SU-DHL-6 (cell line): ENCODE measurements at regions not wholly inside any gene's neighbourhood (a gene's known extent, or its start where the extent isn't known, plus 50 kb on each side); places are given as distances from the start of the nearest gene placed in this dataset.

Experiments
- H2AFZ ChIP-seq: fragments of 200-600 bp; sonication (generic); 2 replicates; pipeline ENCODE4 v1.6.1; 2014; ENCODE audit warnings: low read depth, mild to moderate bottlenecking, moderate library complexity, mixed read lengths, antibody characterized with exemption, low read length; ENCODE audit not compliant: severe bottlenecking
- H3F3A ChIP-seq: fragments of 200-600 bp; shearing (Covaris generic); 2 replicates; pipeline ENCODE4 v1.6.0; 2016; ENCODE audit warnings: antibody characterized with exemption, mild to moderate bottlenecking; ENCODE audit not compliant: insufficient read depth
- H3K27ac ChIP-seq: fragments of 200-600 bp; sonication (generic); 2 replicates; pipeline ENCODE4 v1.5.1; 2016; ENCODE audit warnings: low read depth, mild to moderate bottlenecking, low read length, moderate library complexity, mixed read lengths
- H3K27me3 ChIP-seq: fragments of 200-600 bp; sonication (generic), shearing (Covaris generic); 2 replicates; pipeline ENCODE4 v1.6.0; 2014; ENCODE audit warnings: mild to moderate bottlenecking, low read length
- H3K36me3 ChIP-seq: fragments of 200-600 bp; sonication (generic); 2 replicates; pipeline ENCODE4 v1.6.1; 2014; ENCODE audit warnings: mild to moderate bottlenecking, low read length, mixed read lengths
- H3K4me2 ChIP-seq: fragments of 300-600, 200-600 bp; shearing (Covaris generic), sonication (generic); 2 replicates; pipeline ENCODE4 v1.6.0; 2014; ENCODE audit warnings: low read length, low read depth, mild to moderate bottlenecking; ENCODE audit not compliant: poor library complexity, severe bottlenecking
- H3K4me3 ChIP-seq: fragments of 200-600 bp; sonication (generic); 2 replicates; pipeline ENCODE4 v1.5.1; 2014; ENCODE audit warnings: antibody characterized with exemption, low read length, mild to moderate bottlenecking, mixed read lengths; ENCODE audit not compliant: insufficient read depth, poor library complexity, severe bottlenecking
- H3K79me2 ChIP-seq: fragments of 200-600 bp; sonication (generic); 2 replicates; pipeline ENCODE4 v1.6.1; 2014; ENCODE audit warnings: mild to moderate bottlenecking, low read length, moderate library complexity; ENCODE audit not compliant: insufficient read depth
- H3K9ac ChIP-seq: fragments of 200-600 bp; sonication (generic); 2 replicates; pipeline ENCODE4 v1.7.0; 2014; ENCODE audit warnings: mild to moderate bottlenecking, low read length
- H3K9me2 ChIP-seq: fragments of 200-600 bp; sonication (generic); replicated peaks from 2 replicates; pipeline ENCODE4 v1.6.1; 2014; ENCODE audit warnings: low read length; ENCODE audit not compliant: insufficient read depth
- H3K9me3 ChIP-seq: fragments of 200-600 bp; sonication (generic); 2 replicates; pipeline ENCODE4 v1.6.1; 2014; ENCODE audit warnings: low read length, mixed read lengths; ENCODE audit not compliant: insufficient read depth
- H4K20me1 ChIP-seq: fragments of 200-600 bp; sonication (generic); 2 replicates; pipeline ENCODE4 v1.6.1; 2014; ENCODE audit warnings: low read depth, mild to moderate bottlenecking, antibody characterized with exemption, low read length, moderate library complexity, mixed read lengths
- EZH2phosphoT487 ChIP-seq: fragments of 200-600 bp; sonication (generic), shearing (Covaris generic); conservative IDR thresholded peaks from 2 replicates; pipeline ENCODE4 v1.6.1; 2018; ENCODE audit warnings: mild to moderate bottlenecking, antibody characterized with exemption, low read length, moderate library complexity, mixed read lengths
- TF ChIP-seq, protein P1 (sequence below): fragments of 200-600 bp; sonication (generic); IDR thresholded peaks from one replicate; pipeline ENCODE4 v1.5.1; 2017; ENCODE audit warnings: antibody characterized with exemption, mild to moderate bottlenecking, low read length, moderate library complexity; ENCODE audit not compliant: insufficient read depth, poor library complexity, severe bottlenecking

DNA sequence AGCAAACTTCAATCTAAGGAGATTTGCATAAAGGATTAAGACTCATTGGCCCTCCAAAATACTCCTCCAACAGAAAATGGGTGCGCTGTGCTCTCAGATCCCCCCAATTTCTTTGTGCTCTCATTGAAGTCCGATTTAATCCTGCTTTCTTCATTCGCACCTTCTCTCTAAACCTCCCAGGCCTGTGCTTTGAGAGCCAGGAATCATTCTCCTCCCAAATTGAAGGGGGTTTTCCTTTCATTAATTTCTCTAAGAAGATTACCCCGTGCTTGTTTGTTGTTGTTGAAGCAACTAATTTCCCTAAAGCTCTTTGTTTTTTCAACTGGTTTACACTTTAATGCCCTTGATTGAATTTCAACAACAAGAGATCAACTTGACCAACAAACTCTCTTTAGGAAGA is 304.2 kb upstream of the IRX3 start:
- Histone ChIP-seq H3K9me3 (no peaks in the 10 kb centered on the region), H3F3A (no peaks in the 10 kb centered on the region), H4K20me1 (no peaks in the 10 kb centered on the region), H2AFZ (no peak overlapping the region), H3K27ac (no peak overlapping the region), H3K9me2 (no peaks in the 10 kb centered on the region), H3K36me3 (no peaks in the 10 kb centered on the region), H3K4me2 (no peak overlapping the region), H3K9ac (no peak overlapping the region), H3K4me3 (no peak overlapping the region), H3K27me3 (no peaks in the 10 kb centered on the region), H3K79me2 (no peaks in the 10 kb centered on the region)
- TF ChIP-seq, protein P1, sequence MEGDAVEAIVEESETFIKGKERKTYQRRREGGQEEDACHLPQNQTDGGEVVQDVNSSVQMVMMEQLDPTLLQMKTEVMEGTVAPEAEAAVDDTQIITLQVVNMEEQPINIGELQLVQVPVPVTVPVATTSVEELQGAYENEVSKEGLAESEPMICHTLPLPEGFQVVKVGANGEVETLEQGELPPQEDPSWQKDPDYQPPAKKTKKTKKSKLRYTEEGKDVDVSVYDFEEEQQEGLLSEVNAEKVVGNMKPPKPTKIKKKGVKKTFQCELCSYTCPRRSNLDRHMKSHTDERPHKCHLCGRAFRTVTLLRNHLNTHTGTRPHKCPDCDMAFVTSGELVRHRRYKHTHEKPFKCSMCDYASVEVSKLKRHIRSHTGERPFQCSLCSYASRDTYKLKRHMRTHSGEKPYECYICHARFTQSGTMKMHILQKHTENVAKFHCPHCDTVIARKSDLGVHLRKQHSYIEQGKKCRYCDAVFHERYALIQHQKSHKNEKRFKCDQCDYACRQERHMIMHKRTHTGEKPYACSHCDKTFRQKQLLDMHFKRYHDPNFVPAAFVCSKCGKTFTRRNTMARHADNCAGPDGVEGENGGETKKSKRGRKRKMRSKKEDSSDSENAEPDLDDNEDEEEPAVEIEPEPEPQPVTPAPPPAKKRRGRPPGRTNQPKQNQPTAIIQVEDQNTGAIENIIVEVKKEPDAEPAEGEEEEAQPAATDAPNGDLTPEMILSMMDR = no peak
- no peak for TF ChIP-seq EZH2phosphoT487

DNA sequence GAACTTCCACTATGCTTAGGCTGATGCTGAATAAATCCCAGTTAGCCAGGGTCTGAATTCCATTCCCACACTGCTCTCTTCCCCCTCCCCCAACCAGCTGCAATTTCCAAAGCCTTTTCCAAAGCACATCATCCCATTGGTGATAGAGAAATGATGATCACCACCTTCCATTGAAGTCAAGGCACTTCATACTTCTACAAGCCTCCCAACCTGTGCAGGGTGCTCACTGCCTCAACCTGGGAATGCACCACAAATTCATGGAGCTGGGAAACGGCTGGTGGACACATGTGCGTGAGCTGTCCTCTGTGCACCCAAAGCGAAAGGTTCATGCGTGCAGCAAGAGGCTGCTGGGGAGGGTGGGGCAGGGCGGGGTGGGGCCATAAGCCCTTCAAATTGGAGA is 302.7 kb upstream of the IRX3 start:
- Histone ChIP-seq H3K36me3 (no peaks in the 10 kb centered on the region), H3K9me3 (no peaks in the 10 kb centered on the region), H3K4me3 (no peak overlapping the region), H2AFZ (no peak overlapping the region), H3K9me2 (no peaks in the 10 kb centered on the region), H3K79me2 (no peaks in the 10 kb centered on the region), H3K27ac (no peak overlapping the region), H4K20me1 (no peaks in the 10 kb centered on the region), H3K27me3 (no peaks in the 10 kb centered on the region), H3K4me2 (no peak overlapping the region), H3K9ac (no peak overlapping the region), H3F3A (no peaks in the 10 kb centered on the region)
- no peak for TF ChIP-seq EZH2phosphoT487
- TF ChIP-seq, protein P1 = no peak

DNA sequence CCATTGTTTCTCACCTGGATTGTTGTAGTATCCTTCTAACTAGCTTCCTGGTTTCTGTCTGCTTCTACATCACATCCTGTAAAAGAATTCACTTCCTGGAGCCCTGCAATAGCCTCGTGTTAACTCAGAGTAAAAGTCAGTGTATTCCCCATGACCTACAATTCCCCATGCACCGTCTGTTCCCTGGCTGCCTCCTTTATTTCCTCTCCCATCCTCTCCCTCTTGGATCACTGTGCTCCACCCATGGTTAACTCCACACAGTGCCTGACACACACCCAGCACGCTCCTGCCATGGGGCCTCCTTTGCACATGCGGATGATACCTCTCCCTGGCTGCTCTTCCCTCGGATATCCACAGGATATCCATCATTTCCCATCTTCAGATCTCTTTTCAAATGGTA is 301.4 kb upstream of the IRX3 start:
- Histone ChIP-seq H3F3A (no peaks in the 10 kb centered on the region), H3K4me2 (no peak overlapping the region), H2AFZ (no peak overlapping the region), H4K20me1 (no peaks in the 10 kb centered on the region), H3K9me2 (no peaks in the 10 kb centered on the region), H3K9ac (no peak overlapping the region), H3K9me3 (no peaks in the 10 kb centered on the region), H3K27ac (no peak overlapping the region), H3K27me3 (no peaks in the 10 kb centered on the region), H3K4me3 (no peak overlapping the region), H3K79me2 (no peaks in the 10 kb centered on the region), H3K36me3 (no peaks in the 10 kb centered on the region)
- TF ChIP-seq EZH2phosphoT487 = no peak
- TF ChIP-seq, protein P1 = no peak

DNA sequence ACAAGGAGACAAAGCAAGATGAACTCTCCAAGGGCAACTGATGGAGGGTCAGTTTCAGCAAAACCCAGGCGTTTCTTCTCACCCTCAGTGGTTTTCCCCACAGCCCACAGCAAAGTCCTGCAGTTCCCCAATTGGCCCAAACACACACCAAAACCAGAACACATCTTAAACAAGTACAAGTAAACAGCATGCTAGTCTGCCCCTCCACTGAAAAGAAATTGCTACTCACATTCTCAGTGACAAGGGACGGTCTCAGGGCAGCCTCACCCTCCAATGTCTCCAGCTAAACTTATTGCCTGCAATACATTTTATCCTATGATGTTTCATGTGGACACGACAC is 300.6 kb upstream of the IRX3 start:
- Histone ChIP-seq H4K20me1 (no peaks in the 10 kb centered on the region), H3K4me2 (no peak overlapping the region), H2AFZ (no peak overlapping the region), H3K4me3 (no peak overlapping the region), H3F3A (no peaks in the 10 kb centered on the region), H3K27me3 (no peaks in the 10 kb centered on the region), H3K9me3 (no peaks in the 10 kb centered on the region), H3K36me3 (no peaks in the 10 kb centered on the region), H3K9ac (no peak overlapping the region), H3K79me2 (no peaks in the 10 kb centered on the region), H3K27ac (no peak overlapping the region), H3K9me2 (no peaks in the 10 kb centered on the region)
- TF ChIP-seq, protein P1 = no peak
- TF ChIP-seq EZH2phosphoT487 = no peak
